ENCODE measurements at regions not wholly inside any gene's neighbourhood (a gene's known extent, or its start where the extent isn't known, plus 50 kb on each side); places are given as distances from the start of the nearest gene placed in this dataset.

DNA sequence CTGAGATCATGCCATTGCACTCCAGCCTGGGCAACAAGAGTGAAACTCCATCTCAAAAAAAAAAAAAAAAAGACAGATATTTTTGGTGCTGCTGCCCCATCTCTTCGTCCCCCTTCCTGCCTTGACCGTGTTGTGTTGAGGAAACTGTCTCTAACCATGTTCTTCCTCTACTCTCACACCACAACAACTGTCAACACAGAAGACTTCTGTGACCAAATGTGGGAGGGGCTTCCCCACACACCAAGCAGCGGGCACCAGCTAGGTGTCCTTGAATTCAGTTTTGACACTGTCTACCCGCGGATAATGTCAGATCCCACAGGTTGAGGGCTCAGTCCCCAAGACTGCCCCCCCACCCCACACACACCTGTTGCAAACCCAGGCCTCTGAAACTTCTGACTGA is 104.7 kb upstream of the BCOR start:
- TF ChIP-seq, protein P1, sequence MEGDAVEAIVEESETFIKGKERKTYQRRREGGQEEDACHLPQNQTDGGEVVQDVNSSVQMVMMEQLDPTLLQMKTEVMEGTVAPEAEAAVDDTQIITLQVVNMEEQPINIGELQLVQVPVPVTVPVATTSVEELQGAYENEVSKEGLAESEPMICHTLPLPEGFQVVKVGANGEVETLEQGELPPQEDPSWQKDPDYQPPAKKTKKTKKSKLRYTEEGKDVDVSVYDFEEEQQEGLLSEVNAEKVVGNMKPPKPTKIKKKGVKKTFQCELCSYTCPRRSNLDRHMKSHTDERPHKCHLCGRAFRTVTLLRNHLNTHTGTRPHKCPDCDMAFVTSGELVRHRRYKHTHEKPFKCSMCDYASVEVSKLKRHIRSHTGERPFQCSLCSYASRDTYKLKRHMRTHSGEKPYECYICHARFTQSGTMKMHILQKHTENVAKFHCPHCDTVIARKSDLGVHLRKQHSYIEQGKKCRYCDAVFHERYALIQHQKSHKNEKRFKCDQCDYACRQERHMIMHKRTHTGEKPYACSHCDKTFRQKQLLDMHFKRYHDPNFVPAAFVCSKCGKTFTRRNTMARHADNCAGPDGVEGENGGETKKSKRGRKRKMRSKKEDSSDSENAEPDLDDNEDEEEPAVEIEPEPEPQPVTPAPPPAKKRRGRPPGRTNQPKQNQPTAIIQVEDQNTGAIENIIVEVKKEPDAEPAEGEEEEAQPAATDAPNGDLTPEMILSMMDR (IDR thresholded peaks at IDR 0.05): no peak
- TF ChIP-seq POLR2A (IDR thresholded peaks at IDR 0.05) (no peak), POLR2AphosphoS5 (IDR thresholded peaks at IDR 0.05) (no peak)
